Endothelial cell of umbilical vein (primary cell): ENCODE measurements at regions not wholly inside any gene's neighbourhood (a gene's known extent, or its start where the extent isn't known, plus 50 kb on each side); places are given as distances from the start of the nearest gene placed in this dataset.

Experiments
- CTCF ChIP-seq, 2 donors: IDR thresholded peaks; 1 replicate in 1 of 2; 2 replicates in 1 of 2; pipeline ENCODE4 v1.5.1; 2011; ENCODE audit warnings: low read length in 2 of 2, mild to moderate bottlenecking in 2 of 2, moderate library complexity in 2 of 2, control low read depth in 1 of 2, inconsistent platforms in 1 of 2, low read depth in 1 of 2; ENCODE audit not compliant: insufficient read depth in 1 of 2; ENCODE audit errors: extremely low read depth in 1 of 2
- MAX ChIP-seq: IDR thresholded peaks from 2 replicates; pipeline ENCODE4 v1.6.1; 2011; ENCODE audit not compliant: insufficient read depth, insufficient read length
- POLR2A ChIP-seq: IDR thresholded peaks from 2 replicates; pipeline ENCODE4 v1.6.1; 2012; ENCODE audit warnings: low read depth, mild to moderate bottlenecking, control low read depth, low read length

- TF ChIP-seq MAX (no peak), POLR2A (no peak), CTCF (IDR thresholded peaks at IDR 0.05; ENCODE audit: extremely low read depth in 1 of 2, insufficient read depth in 1 of 2, low read depth in 1 of 2, low read length in 2 of 2) (no peak)
These were observed 1148.5 kb downstream of the IGSF11 start for GRCh38 chr3:117886147-117886546.
